GM18505 (cell line): ENCODE measurements at regions not wholly inside any gene's neighbourhood (a gene's known extent, or its start where the extent isn't known, plus 50 kb on each side); places are given as distances from the start of the nearest gene placed in this dataset.

Experiments
- ATAC-seq: cut with Tn5 transposase; IDR thresholded peaks from one replicate; pipeline ENCODE4 v1.9.1; 2021; ENCODE audit not compliant: unreplicated experiment
- POLR2A ChIP-seq: IDR thresholded peaks from 4 replicates; pipeline ENCODE4 v1.6.1; 2011; ENCODE audit warnings: borderline replicate concordance; ENCODE audit not compliant: insufficient read depth, insufficient read length; ENCODE audit errors: extremely low read depth

DNA sequence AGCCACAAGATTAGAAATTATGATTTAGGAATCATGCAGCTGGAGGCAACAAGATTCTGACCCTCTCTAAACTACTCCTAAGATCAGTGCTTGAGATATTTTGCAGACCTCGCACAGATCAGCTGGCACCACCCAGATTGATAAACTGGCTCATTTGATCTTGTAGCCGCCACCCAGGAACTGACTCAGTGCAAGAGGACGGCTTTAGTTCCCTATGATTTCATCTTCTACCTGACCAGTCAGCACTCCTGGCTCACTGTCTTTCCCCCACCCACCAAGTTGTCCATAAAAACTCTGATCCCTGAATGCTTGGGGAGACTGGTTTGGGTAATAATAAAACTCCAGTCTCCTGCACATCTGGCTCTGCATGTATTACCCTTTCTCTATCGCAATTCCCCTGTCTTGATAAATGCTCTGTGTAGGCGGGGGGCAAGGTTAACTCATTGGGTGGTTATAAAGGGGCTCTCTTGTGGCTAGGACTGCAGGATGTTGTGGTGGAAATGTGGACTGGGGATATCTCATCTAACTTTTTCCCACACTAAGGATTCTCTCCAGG lies 96.1 kb downstream of the ARL6IP6 start:
- ATAC-seq: no peak
- no peak for TF ChIP-seq POLR2A

DNA sequence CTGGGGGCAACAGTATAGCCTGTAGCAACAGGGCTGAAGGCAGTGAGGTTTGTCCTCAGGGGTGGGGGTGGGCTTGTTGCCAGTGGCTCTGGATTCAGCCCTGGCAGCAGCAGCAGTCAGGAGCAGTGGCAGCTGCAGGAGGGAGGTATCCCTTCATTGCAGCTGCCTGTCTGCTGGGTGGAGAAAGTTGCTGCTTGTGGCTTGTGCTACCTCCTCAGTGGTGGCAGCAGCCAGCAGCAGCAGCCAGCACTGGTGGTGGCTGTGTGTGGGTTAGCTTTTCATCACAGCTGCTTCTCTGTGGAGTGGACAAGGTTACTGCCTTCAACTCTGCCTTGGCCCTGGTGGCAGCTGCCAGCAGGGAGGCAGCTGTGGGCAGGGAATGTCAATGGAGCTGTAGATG lies 94.9 kb downstream of the ARL6IP6 start:
- ATAC-seq: no peak
- TF ChIP-seq POLR2A: no peak
